Peyer's patch (tissue), 4 donors: ENCODE measurements at regions not wholly inside any gene's neighbourhood (a gene's known extent, or its start where the extent isn't known, plus 50 kb on each side); places are given as distances from the start of the nearest gene placed in this dataset.

Source experiments
- POLR2A ChIP-seq, 2 donors: fragments of 450-650 bp; IDR thresholded peaks; one replicate each; pipeline ENCODE4 v1.5.1; 2017; ENCODE audit warnings: antibody characterized with exemption in 2 of 2, mild to moderate bottlenecking in 2 of 2, moderate library complexity in 2 of 2
- TF ChIP-seq, protein P1 (sequence below), 6 experiments: fragments of 450-650 bp in 4 of 6; fragments of 200-600 bp in 2 of 6; sonication (generic) in 1 of 6; IDR thresholded peaks; one replicate each; pipeline ENCODE4 v1.5.1; 2017 to 2019; ENCODE audit warnings: antibody characterized with exemption in 6 of 6, mild to moderate bottlenecking in 3 of 6, moderate library complexity in 1 of 6

- TF ChIP-seq POLR2A (IDR thresholded peaks at IDR 0.05) = no peak
- TF ChIP-seq, protein P1, sequence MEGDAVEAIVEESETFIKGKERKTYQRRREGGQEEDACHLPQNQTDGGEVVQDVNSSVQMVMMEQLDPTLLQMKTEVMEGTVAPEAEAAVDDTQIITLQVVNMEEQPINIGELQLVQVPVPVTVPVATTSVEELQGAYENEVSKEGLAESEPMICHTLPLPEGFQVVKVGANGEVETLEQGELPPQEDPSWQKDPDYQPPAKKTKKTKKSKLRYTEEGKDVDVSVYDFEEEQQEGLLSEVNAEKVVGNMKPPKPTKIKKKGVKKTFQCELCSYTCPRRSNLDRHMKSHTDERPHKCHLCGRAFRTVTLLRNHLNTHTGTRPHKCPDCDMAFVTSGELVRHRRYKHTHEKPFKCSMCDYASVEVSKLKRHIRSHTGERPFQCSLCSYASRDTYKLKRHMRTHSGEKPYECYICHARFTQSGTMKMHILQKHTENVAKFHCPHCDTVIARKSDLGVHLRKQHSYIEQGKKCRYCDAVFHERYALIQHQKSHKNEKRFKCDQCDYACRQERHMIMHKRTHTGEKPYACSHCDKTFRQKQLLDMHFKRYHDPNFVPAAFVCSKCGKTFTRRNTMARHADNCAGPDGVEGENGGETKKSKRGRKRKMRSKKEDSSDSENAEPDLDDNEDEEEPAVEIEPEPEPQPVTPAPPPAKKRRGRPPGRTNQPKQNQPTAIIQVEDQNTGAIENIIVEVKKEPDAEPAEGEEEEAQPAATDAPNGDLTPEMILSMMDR (IDR thresholded peaks at IDR 0.05) = no peak
These were observed 647.0 kb downstream of the TRAM1L1 start for GRCh38 chr4:116438417-116438816.
